GM12878 (cell line): ENCODE measurements at regions not wholly inside any gene's neighbourhood (a gene's known extent, or its start where the extent isn't known, plus 50 kb on each side); places are given as distances from the start of the nearest gene placed in this dataset.

ENCODE experiments used
- ATAC-seq: fragments of 200-7000 bp; cut with Tn5 transposase; 3 replicates; pipeline ENCODE4 v1.9.1; 2020; ENCODE audit warnings: mild to moderate bottlenecking, moderate library complexity
- BruUV-seq: library from RNA; stranded (reverse); fragments of 400-500 nt; replicated peaks from 2 replicates; lab custom pipeline; 2021; lab: Mats Ljungman, UMichigan
- CTCF ChIA-PET: fragments of 300-600 bp; sonication (Branson Sonifier 250); formaldehyde crosslinking; extraction: SDS; loops from one replicate; lab custom pipeline; 2021; ENCODE audit warnings: inconsistent platforms; lab: Yijun Ruan, JAX
- POLR2A ChIA-PET: fragments of 350-600 bp; formaldehyde crosslinking; extraction: SDS; loops from one replicate; lab custom pipeline; 2021; ENCODE audit warnings: inconsistent platforms; lab: Charles Lee
- RAD21 ChIA-PET: fragments of 300-600 bp; sonication (Branson Sonifier 250); formaldehyde crosslinking; loops from one replicate; lab custom pipeline; 2023; ENCODE audit warnings: antibody characterized with exemption; ENCODE audit not compliant: unreplicated experiment; lab: Charles Lee
- SMC1A ChIA-PET: fragments of 300-600 bp; sonication (Branson Sonifier 250); formaldehyde crosslinking; loops from one replicate; lab custom pipeline; 2023; ENCODE audit not compliant: unreplicated experiment, uncharacterized antibody; lab: Charles Lee
- DNase-seq: peaks from one replicate; pipeline ENCODE4 v3.0.0-alpha.2; 2011; ENCODE audit warnings: low read depth, low spot score
- FAIRE-seq: peaks from 3 replicates; lab custom pipeline; 2011; peaks lifted over from hg19 to GRCh38; lab: Jason Lieb, UNC
- H2AFZ ChIP-seq: 2 replicates; pipeline ENCODE4 v1.6.0; 2011; ENCODE audit warnings: low read depth, low read length, control low read depth; ENCODE audit not compliant: control insufficient read depth
- H3K27ac ChIP-seq: 2 replicates; pipeline ENCODE4 v1.5.1; 2011; ENCODE audit warnings: control low read depth; ENCODE audit not compliant: control insufficient read depth, insufficient read depth
- H3K27me3 ChIP-seq, 2 experiments: replicated peaks in 1 of 2; 2 replicates each; pipeline versions ENCODE4 v1.6.0 to v1.6.1; 2011; ENCODE audit warnings: low read length in 1 of 2; ENCODE audit not compliant: control insufficient read depth in 2 of 2, insufficient read depth in 2 of 2
- H3K36me3 ChIP-seq, 2 experiments: 2 replicates each; pipeline ENCODE4 v1.5.1; 2011; ENCODE audit warnings: low read length in 1 of 2; ENCODE audit not compliant: control insufficient read depth in 2 of 2, insufficient read depth in 2 of 2
- H3K4me1 ChIP-seq: 2 replicates; pipeline ENCODE4 v1.6.1; 2011; ENCODE audit warnings: mild to moderate bottlenecking, low read length, moderate library complexity, mixed read lengths; ENCODE audit not compliant: control insufficient read depth, insufficient read depth
- H3K4me2 ChIP-seq: 2 replicates; pipeline ENCODE4 v1.6.0; 2011; ENCODE audit warnings: control low read depth; ENCODE audit not compliant: control insufficient read depth, insufficient read depth
- H3K4me3 ChIP-seq: fragments of 200-600 bp; sonication (generic); 2 replicates; pipeline ENCODE4 v1.5.1; 2016
- H3K79me2 ChIP-seq: 2 replicates; pipeline ENCODE4 v1.6.0; 2011; ENCODE audit warnings: low read length; ENCODE audit not compliant: control insufficient read depth, insufficient read depth
- H3K9ac ChIP-seq: 2 replicates; pipeline ENCODE4 v1.8.0; 2011; ENCODE audit warnings: low read length, control low read depth, mixed read lengths; ENCODE audit not compliant: control insufficient read depth, insufficient read depth
- H3K9me3 ChIP-seq: replicated peaks from 3 replicates; pipeline ENCODE4 v1.5.1; 2011; ENCODE audit warnings: mild to moderate bottlenecking, low read length; ENCODE audit not compliant: control insufficient read depth, insufficient read depth
- H4K20me1 ChIP-seq: 2 replicates; pipeline ENCODE4 v1.6.0; 2011; ENCODE audit not compliant: control insufficient read depth, insufficient read depth
- BRCA1 ChIP-seq: IDR thresholded peaks from 2 replicates; pipeline ENCODE4 v1.6.1; 2011; ENCODE audit warnings: low read depth, low read length, improper control_type of control experiment
- MYC ChIP-seq: IDR thresholded peaks from 2 replicates; pipeline ENCODE4 v1.6.1; 2011; ENCODE audit warnings: mild to moderate bottlenecking, low read length, moderate library complexity, inconsistent platforms; ENCODE audit not compliant: insufficient read depth, insufficient replicate concordance, insufficient read length, severe bottlenecking
- NR2C1 ChIP-seq: fragments of 450-650 bp; IDR thresholded peaks from 2 replicates; pipeline ENCODE4 v1.6.1; 2017; ENCODE audit warnings: antibody characterized with exemption, mild to moderate bottlenecking, moderate library complexity
- PAX8 ChIP-seq: fragments of 450-650 bp; IDR thresholded peaks from 2 replicates; pipeline ENCODE4 v1.6.1; 2017; ENCODE audit warnings: mild to moderate bottlenecking, moderate library complexity
- TBL1XR1 ChIP-seq: IDR thresholded peaks from 2 replicates; pipeline ENCODE4 v1.6.1; 2012; ENCODE audit warnings: low read depth, low read length, improper control_type of control experiment
- TCF12 ChIP-seq: IDR thresholded peaks from 2 replicates; pipeline ENCODE4 v1.6.1; 2011; ENCODE audit warnings: low read depth, mild to moderate bottlenecking, low read length
- TCF3 ChIP-seq: IDR thresholded peaks from 2 replicates; pipeline ENCODE4 v1.6.1; 2012; ENCODE audit warnings: low read depth, mild to moderate bottlenecking, low read length, borderline replicate concordance; ENCODE audit not compliant: insufficient read depth
- ZNF622 ChIP-seq: fragments of 450-650 bp; IDR thresholded peaks from 2 replicates; pipeline ENCODE4 v1.6.1; 2017; ENCODE audit warnings: mild to moderate bottlenecking, inconsistent platforms
- WGBS: methylation state at CpG from one replicate; pipeline ENCODE4 v1.1.6; 2016; ENCODE audit warnings: low lambda C conversion rate; ENCODE audit not compliant: insufficient replicate concordance, insufficient coverage; ENCODE audit errors: missing lambda C conversion rate; 5-methylcytosine and 5-hydroxymethylcytosine counted together
- in situ Hi-C: fragments of 300-500 bp; cut with MboI; formaldehyde crosslinking; loops from 9 replicates; pipeline ENCODE4 v1.14.3; 2018; ENCODE audit warnings: mixed read lengths
- intact Hi-C: fragments of 100-400 bp; cut with micrococcal nuclease; formaldehyde crosslinking; loops from one replicate; pipeline ENCODE4 v1.14.2; 2022; ENCODE audit not compliant: unreplicated experiment
- TF ChIP-seq, protein P1 (sequence below): fragments of 450-650 bp; IDR thresholded peaks from 2 replicates; pipeline ENCODE4 v1.6.1; 2017; ENCODE audit warnings: mild to moderate bottlenecking, moderate library complexity
- TF ChIP-seq, protein P2 (sequence below): IDR thresholded peaks from 2 replicates; pipeline ENCODE4 v1.6.1; 2011; ENCODE audit warnings: borderline replicate concordance, low read depth, mild to moderate bottlenecking, moderate library complexity, low read length; ENCODE audit not compliant: insufficient read depth, poor library complexity, severe bottlenecking

DNA sequence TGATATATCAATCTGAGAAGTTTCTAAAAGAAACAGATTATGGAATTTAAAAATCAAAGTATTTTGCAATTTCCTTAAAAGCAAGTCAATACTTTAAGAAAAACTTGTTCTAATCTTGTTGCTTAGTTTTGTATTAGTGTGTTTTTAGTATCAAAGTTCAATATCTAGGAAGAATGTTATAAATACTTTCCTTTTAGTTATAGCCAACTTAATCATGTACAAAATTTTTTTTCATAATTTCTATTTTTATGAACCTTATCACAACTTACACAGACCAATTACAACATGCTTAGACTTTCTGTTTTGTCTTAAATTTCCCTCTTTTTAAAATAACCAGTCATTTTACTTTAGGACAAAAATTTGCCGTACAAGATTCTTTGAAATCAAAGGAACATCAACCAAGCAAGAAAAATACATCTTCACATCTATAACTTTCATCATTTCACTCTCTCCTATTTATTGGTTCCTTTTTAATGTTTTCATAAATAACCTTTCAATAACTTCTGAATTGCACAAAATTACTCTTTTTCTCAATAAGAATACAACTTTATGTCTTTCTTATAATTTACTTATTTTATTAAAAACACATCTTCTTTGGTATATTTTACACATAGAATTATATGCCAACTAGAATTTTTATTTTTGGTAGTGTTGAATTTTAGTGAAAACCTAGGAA lies 308.2 kb upstream of the GLI3 start:
- no TSS peak for BruUV-seq

More for the DNA sequence above, 308.2 kb upstream of the GLI3 start:
- ChIA-PET POLR2A (no interaction called here), RAD21 (no interaction called here), CTCF (no interaction called here), SMC1A (interaction anchor here (0.7 kb wide), 1 partner anchor 51 kb away, joined by 3 read pairs; no protein-coding TSS in a partner anchor)
- WGBS = 0% methylated on average over 1 of the region's 1 CpG
- no peak for FAIRE-seq
- Histone ChIP-seq H4K20me1 (no peaks in the 10 kb centered on the region), H3K4me3 (no peak overlapping the region), H3K4me2 (no peak overlapping the region), H3K27ac (no peak overlapping the region), H3K4me1 (no peaks in the 10 kb centered on the region), H3K36me3 (no peaks in the 10 kb centered on the region), H3K27me3 (no peaks in the 10 kb centered on the region), H3K9me3 (no peaks in the 10 kb centered on the region), H2AFZ (no peak overlapping the region), H3K9ac (no peak overlapping the region), H3K79me2 (no peaks in the 10 kb centered on the region)
- intact Hi-C loops (no loop called here), in situ Hi-C loops (no loop called here)
- DNase-seq = no peak
- ATAC-seq = no peak
- TF ChIP-seq TBL1XR1 (no peak), MYC (no peak), TCF12 (no peak), TCF3 (no peak), BRCA1 (no peak), PAX8 (no peak), NR2C1 (no peak), ZNF622 (no peak)
- TF ChIP-seq, protein P1, sequence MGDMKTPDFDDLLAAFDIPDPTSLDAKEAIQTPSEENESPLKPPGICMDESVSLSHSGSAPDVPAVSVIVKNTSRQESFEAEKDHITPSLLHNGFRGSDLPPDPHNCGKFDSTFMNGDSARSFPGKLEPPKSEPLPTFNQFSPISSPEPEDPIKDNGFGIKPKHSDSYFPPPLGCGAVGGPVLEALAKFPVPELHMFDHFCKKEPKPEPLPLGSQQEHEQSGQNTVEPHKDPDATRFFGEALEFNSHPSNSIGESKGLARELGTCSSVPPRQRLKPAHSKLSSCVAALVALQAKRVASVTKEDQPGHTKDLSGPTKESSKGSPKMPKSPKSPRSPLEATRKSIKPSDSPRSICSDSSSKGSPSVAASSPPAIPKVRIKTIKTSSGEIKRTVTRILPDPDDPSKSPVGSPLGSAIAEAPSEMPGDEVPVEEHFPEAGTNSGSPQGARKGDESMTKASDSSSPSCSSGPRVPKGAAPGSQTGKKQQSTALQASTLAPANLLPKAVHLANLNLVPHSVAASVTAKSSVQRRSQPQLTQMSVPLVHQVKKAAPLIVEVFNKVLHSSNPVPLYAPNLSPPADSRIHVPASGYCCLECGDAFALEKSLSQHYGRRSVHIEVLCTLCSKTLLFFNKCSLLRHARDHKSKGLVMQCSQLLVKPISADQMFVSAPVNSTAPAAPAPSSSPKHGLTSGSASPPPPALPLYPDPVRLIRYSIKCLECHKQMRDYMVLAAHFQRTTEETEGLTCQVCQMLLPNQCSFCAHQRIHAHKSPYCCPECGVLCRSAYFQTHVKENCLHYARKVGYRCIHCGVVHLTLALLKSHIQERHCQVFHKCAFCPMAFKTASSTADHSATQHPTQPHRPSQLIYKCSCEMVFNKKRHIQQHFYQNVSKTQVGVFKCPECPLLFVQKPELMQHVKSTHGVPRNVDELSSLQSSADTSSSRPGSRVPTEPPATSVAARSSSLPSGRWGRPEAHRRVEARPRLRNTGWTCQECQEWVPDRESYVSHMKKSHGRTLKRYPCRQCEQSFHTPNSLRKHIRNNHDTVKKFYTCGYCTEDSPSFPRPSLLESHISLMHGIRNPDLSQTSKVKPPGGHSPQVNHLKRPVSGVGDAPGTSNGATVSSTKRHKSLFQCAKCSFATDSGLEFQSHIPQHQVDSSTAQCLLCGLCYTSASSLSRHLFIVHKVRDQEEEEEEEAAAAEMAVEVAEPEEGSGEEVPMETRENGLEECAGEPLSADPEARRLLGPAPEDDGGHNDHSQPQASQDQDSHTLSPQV = no peak
- TF ChIP-seq, protein P2, sequence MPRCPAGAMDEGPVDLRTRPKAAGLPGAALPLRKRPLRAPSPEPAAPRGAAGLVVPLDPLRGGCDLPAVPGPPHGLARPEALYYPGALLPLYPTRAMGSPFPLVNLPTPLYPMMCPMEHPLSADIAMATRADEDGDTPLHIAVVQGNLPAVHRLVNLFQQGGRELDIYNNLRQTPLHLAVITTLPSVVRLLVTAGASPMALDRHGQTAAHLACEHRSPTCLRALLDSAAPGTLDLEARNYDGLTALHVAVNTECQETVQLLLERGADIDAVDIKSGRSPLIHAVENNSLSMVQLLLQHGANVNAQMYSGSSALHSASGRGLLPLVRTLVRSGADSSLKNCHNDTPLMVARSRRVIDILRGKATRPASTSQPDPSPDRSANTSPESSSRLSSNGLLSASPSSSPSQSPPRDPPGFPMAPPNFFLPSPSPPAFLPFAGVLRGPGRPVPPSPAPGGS = no peak
